ENCODE measurements at regions not wholly inside any gene's neighbourhood (a gene's known extent, or its start where the extent isn't known, plus 50 kb on each side); places are given as distances from the start of the nearest gene placed in this dataset.

DNA sequence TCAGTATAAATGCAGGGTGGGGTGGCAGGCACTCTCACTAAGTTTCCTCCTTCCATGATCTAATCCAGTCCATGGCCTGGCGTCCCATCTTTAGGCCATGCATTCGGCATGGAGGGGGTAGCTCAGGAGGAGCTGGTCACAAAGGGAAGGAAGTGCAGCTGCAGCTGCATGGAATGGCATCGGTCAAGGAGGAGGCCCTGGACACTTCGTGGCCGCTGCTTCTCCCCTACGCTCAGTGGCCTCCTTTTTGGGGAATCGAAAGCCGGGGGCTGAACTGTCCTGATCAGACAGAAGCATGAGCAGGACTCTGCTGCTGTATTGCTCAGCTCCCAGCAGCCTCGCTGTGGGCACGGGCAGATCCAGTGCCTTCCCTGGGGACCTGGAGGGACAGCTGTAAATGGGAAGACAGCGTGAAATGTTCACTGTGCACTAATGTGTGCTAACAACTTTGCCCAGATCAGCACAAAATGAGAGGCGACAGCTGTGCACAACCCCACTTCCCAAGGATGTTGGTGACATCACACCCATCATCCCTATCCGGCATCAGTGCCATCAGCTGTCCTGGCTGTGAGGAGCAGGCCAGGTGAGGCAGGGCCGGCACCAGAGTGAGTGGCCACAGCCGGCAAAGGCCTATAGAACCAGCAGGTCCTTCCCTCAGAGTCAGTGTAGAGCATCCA is 520.1 kb upstream of the RAB6C start:
- TF ChIP-seq, protein P1, sequence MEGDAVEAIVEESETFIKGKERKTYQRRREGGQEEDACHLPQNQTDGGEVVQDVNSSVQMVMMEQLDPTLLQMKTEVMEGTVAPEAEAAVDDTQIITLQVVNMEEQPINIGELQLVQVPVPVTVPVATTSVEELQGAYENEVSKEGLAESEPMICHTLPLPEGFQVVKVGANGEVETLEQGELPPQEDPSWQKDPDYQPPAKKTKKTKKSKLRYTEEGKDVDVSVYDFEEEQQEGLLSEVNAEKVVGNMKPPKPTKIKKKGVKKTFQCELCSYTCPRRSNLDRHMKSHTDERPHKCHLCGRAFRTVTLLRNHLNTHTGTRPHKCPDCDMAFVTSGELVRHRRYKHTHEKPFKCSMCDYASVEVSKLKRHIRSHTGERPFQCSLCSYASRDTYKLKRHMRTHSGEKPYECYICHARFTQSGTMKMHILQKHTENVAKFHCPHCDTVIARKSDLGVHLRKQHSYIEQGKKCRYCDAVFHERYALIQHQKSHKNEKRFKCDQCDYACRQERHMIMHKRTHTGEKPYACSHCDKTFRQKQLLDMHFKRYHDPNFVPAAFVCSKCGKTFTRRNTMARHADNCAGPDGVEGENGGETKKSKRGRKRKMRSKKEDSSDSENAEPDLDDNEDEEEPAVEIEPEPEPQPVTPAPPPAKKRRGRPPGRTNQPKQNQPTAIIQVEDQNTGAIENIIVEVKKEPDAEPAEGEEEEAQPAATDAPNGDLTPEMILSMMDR (IDR thresholded peaks at IDR 0.05) = no peak
- TF ChIP-seq POLR2A (IDR thresholded peaks at IDR 0.05) = no peak
